ENCODE measurements at regions not wholly inside any gene's neighbourhood (a gene's known extent, or its start where the extent isn't known, plus 50 kb on each side); places are given as distances from the start of the nearest gene placed in this dataset.

DNA sequence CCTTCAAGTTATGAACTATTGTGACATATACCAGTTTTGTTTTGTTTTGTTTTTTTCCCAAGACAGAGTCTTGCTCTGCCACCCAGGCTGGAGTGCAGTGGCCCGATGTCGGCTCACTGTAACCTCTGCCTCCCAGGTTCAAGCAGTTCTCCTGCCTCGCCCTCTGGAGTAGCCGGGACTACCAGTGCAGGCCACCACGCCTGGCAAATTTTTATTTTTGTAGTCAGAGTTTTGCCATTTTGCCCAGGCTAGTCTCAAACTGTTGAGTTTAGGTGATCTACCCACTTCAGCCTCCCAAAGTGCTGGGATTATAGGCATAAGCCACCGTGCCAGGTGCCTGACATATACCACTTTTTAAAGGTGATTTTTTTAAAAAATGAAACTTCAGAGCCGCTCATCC is 74.6 kb downstream of the ARRDC4 start (continued):
- TF ChIP-seq ZFP36 (IDR thresholded peaks at IDR 0.05; ENCODE audit: borderline replicate concordance, partially characterized antibody), result no peak
- TF ChIP-seq, protein P1, sequence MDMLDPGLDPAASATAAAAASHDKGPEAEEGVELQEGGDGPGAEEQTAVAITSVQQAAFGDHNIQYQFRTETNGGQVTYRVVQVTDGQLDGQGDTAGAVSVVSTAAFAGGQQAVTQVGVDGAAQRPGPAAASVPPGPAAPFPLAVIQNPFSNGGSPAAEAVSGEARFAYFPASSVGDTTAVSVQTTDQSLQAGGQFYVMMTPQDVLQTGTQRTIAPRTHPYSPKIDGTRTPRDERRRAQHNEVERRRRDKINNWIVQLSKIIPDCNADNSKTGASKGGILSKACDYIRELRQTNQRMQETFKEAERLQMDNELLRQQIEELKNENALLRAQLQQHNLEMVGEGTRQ (IDR thresholded peaks at IDR 0.05), result no peak

DNA sequence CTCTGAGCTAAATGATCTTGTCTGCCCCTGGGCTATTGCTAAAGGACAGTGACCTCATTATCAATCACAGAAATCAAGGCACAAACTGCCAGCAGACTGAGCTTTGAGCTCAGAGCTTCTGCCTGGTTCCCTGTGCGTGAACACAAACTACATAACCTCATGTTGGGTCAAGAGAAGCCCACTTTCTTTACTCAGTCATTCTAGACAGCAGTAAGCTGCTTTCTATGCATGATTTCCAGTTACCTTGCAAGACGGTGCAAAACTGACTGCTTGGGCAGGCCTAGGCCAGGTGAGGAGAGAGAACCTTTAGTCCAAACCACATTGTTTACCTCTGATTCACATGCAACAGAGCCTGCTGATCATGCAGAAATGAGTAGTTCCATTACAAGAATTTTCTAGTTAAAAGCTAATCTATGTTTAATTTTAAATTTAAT is 75.1 kb downstream of the ARRDC4 start:
- FAIRE-seq (no peak), DNase-seq (ENCODE audit: low read depth in 1 of 2, low spot score in 1 of 2) (no peak), ATAC-seq (no peak)
- Histone ChIP-seq H3K4me1 (no peaks in the 10 kb centered on the region), H3K9me3 (no peaks in the 10 kb centered on the region), H3K4me2 (no peak overlapping the region), H3K4me3 (no peak overlapping the region), H3K27ac (no peak overlapping the region)
- TF ChIP-seq NPAS2 (CRISPR knock-in tag; IDR thresholded peaks at IDR 0.05; ENCODE audit: borderline replicate concordance) (no peak), HOXB5 (CRISPR knock-in tag; IDR thresholded peaks at IDR 0.05) (no peak)
- POLR2A ChIA-PET, result no interaction called here
- 25% methylated on average over 2 of the region's 2 CpGs for WGBS (ENCODE audit: missing lambda C conversion rate)
- CTCF ChIA-PET, result interaction anchor here (0.5 to 1.4 kb wide), 3 partner anchors 13 to 1647 kb away, joined by 3 read pairs; no protein-coding TSS in a partner anchor

DNA sequence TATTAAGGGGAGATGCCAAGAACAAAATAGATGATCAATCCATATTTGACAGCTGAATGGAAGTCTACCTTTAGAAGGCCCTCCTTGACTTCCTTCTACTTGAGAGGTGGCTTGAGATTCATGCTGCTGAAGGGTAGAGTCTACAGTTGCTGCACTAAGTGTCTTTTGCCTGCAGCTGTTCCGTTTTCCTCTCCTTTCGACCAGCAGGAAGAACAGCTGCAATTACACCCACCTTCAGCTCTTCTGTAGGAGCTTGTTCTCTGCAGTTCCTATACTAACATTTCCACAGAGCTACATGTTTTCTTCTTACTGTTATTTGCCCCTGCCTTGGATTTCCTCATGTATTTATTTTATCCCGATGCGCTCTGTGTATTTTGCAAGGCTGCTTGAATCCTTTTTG is 79.1 kb downstream of the ARRDC4 start:
- ATAC-seq, result no peak
- ChIA-PET CTCF (no interaction called here), POLR2A (no interaction called here)
- Histone ChIP-seq H3K4me3 (no peak overlapping the region), H3K9me3 (no peaks in the 10 kb centered on the region), H3K4me2 (no peak overlapping the region), H3K27ac (no peak overlapping the region), H3K4me1 (no peaks in the 10 kb centered on the region)
- no peak for DNase-seq (ENCODE audit: low read depth in 1 of 2, low spot score in 1 of 2)
- no peak for FAIRE-seq
- TF ChIP-seq RARB (CRISPR knock-in tag; IDR thresholded peaks at IDR 0.05) (no peak), POLR2AphosphoS2 (conservative IDR thresholded peaks at IDR 0.05; ENCODE audit: low read length) (no peak), EP300 (IDR thresholded peaks at IDR 0.05) (no peak), MAZ (IDR thresholded peaks at IDR 0.05; ENCODE audit: borderline replicate concordance, low read depth, low read length) (no peak), RCOR1 (IDR thresholded peaks at IDR 0.05; ENCODE audit: low read depth, low read length) (no peak), EHMT2 (IDR thresholded peaks at IDR 0.05; ENCODE audit: low read depth) (no peak), JUN (IDR thresholded peaks at IDR 0.05) (no peak), RFX5 (IDR thresholded peaks at IDR 0.05) (no peak), TFCP2L1 (CRISPR knock-in tag; IDR thresholded peaks at IDR 0.05) (no peak), HOXA7 (CRISPR knock-in tag; IDR thresholded peaks at IDR 0.05) (no peak), RAD21 (conservative IDR thresholded peaks at IDR 0.05 in 1 of 2, IDR thresholded peaks at IDR 0.05 in 1 of 2) (no peak), KDM5A (IDR thresholded peaks at IDR 0.05) (no peak), ZFP36 (IDR thresholded peaks at IDR 0.05; ENCODE audit: borderline replicate concordance, partially characterized antibody) (no peak), EHF (CRISPR knock-in tag; IDR thresholded peaks at IDR 0.05) (no peak)
- TF ChIP-seq, protein P2, sequence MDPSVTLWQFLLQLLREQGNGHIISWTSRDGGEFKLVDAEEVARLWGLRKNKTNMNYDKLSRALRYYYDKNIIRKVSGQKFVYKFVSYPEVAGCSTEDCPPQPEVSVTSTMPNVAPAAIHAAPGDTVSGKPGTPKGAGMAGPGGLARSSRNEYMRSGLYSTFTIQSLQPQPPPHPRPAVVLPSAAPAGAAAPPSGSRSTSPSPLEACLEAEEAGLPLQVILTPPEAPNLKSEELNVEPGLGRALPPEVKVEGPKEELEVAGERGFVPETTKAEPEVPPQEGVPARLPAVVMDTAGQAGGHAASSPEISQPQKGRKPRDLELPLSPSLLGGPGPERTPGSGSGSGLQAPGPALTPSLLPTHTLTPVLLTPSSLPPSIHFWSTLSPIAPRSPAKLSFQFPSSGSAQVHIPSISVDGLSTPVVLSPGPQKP (IDR thresholded peaks at IDR 0.05; ENCODE audit: low read depth, low read length), result no peak
- TF ChIP-seq, protein P3, sequence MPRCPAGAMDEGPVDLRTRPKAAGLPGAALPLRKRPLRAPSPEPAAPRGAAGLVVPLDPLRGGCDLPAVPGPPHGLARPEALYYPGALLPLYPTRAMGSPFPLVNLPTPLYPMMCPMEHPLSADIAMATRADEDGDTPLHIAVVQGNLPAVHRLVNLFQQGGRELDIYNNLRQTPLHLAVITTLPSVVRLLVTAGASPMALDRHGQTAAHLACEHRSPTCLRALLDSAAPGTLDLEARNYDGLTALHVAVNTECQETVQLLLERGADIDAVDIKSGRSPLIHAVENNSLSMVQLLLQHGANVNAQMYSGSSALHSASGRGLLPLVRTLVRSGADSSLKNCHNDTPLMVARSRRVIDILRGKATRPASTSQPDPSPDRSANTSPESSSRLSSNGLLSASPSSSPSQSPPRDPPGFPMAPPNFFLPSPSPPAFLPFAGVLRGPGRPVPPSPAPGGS (IDR thresholded peaks at IDR 0.05), result no peak
- WGBS (ENCODE audit: missing lambda C conversion rate), result 12% methylated on average over 4 of the region's 4 CpGs

DNA sequence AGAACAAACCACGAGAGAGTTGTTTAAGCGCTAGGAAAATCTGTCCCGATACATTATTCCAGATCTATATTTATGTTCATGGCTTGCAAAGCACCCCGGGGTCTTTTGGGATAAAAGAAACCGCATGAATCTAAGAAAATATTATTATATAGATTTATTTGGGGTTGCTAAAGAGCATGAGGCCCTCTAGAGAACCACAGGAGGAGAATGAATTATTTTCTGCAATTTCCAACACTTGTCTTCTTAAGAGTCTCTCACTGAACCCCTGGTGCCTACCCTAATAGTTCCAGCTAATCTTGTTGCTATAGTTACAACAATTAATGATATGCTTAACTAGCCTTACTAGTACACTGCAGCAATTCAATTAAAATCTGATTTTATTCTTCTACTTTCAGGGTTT is 79.6 kb downstream of the ARRDC4 start:
- ChIA-PET POLR2A (no interaction called here), CTCF (no interaction called here)
- DNase-seq (ENCODE audit: low read depth in 1 of 2, low spot score in 1 of 2) (no peak), FAIRE-seq (no peak), ATAC-seq (no peak)
- Histone ChIP-seq H3K4me1 (no peaks in the 10 kb centered on the region), H3K4me3 (no peak overlapping the region), H3K9me3 (no peaks in the 10 kb centered on the region), H3K27ac (no peak overlapping the region), H3K4me2 (no peak overlapping the region)
- 2% methylated on average over 5 of the region's 5 CpGs for WGBS (ENCODE audit: missing lambda C conversion rate)
- no peak for TF ChIP-seq HOXB5 (CRISPR knock-in tag; IDR thresholded peaks at IDR 0.05)
- TF ChIP-seq, protein P4, sequence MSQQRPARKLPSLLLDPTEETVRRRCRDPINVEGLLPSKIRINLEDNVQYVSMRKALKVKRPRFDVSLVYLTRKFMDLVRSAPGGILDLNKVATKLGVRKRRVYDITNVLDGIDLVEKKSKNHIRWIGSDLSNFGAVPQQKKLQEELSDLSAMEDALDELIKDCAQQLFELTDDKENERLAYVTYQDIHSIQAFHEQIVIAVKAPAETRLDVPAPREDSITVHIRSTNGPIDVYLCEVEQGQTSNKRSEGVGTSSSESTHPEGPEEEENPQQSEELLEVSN (IDR thresholded peaks at IDR 0.05; ENCODE audit: borderline replicate concordance, low read depth), result no peak
- no peak for TF ChIP-seq PHF8 (IDR thresholded peaks at IDR 0.05; ENCODE audit: borderline replicate concordance, low read depth)
- TF ChIP-seq BHLHE40 (IDR thresholded peaks at IDR 0.05; ENCODE audit: low read depth, low read length), result no peak
- no peak for TF ChIP-seq HOXA7 (CRISPR knock-in tag; IDR thresholded peaks at IDR 0.05)
- TF ChIP-seq HDAC2 (IDR thresholded peaks at IDR 0.05), result no peak
- TF ChIP-seq NPAS2 (CRISPR knock-in tag; IDR thresholded peaks at IDR 0.05; ENCODE audit: borderline replicate concordance), result no peak
- no peak for TF ChIP-seq CBX8 (IDR thresholded peaks at IDR 0.05)
- no peak for TF ChIP-seq RAD21 (conservative IDR thresholded peaks at IDR 0.05 in 1 of 2, IDR thresholded peaks at IDR 0.05 in 1 of 2)
- no peak for TF ChIP-seq CBX2 (IDR thresholded peaks at IDR 0.05; ENCODE audit: borderline replicate concordance, low read depth)
- TF ChIP-seq NFE2L2 (conservative IDR thresholded peaks at IDR 0.05; ENCODE audit: low read length), result no peak
- TF ChIP-seq, protein P5, sequence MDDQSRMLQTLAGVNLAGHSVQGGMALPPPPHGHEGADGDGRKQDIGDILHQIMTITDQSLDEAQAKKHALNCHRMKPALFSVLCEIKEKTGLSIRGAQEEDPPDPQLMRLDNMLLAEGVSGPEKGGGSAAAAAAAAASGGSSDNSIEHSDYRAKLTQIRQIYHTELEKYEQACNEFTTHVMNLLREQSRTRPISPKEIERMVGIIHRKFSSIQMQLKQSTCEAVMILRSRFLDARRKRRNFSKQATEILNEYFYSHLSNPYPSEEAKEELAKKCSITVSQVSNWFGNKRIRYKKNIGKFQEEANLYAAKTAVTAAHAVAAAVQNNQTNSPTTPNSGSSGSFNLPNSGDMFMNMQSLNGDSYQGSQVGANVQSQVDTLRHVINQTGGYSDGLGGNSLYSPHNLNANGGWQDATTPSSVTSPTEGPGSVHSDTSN (IDR thresholded peaks at IDR 0.05), result no peak
- TF ChIP-seq RCOR1 (IDR thresholded peaks at IDR 0.05; ENCODE audit: low read depth, low read length), result no peak
- TF ChIP-seq, protein P1 (IDR thresholded peaks at IDR 0.05), result no peak

Data from A549 (cell line).